HCT116 (cell line): ENCODE measurements at regions not wholly inside any gene's neighbourhood (a gene's known extent, or its start where the extent isn't known, plus 50 kb on each side); places are given as distances from the start of the nearest gene placed in this dataset.
"Not testable (repeated sequence)": the region's sequence is repeated elsewhere in the genome, so short reads cannot be mapped to it uniquely, and the experiment has no call there.

Source experiments
- ATAC-seq: fragments of 200-7000 bp; cut with Tn5 transposase; 2 replicates; pipeline ENCODE4 v1.9.1; 2020; ENCODE audit warnings: mild to moderate bottlenecking, moderate library complexity
- BruUV-seq: library from RNA; stranded (reverse); fragments of 400-500 nt; replicated peaks from 2 replicates; lab custom pipeline; 2021; lab: Mats Ljungman, UMichigan
- CTCF ChIA-PET: fragments of 300-600 bp; sonication (Branson Sonifier 250); formaldehyde crosslinking; loops from one replicate; lab custom pipeline; 2021; ENCODE audit warnings: antibody characterized with exemption; lab: Charles Lee
- POLR2A ChIA-PET: fragments of 300-600, 350-600 bp; sonication (Branson Sonifier 250); formaldehyde crosslinking; loops from one replicate; lab custom pipeline; 2021; ENCODE audit warnings: antibody characterized with exemption; lab: Charles Lee
- RAD21 ChIA-PET, 2 experiments: fragments of 300-600 bp; sonication (Branson Sonifier 250); formaldehyde crosslinking; loops; one replicate each; lab custom pipeline; 2023; ENCODE audit warnings: low total read pairs in 2 of 2; ENCODE audit not compliant: uncharacterized antibody in 2 of 2, unreplicated experiment in 2 of 2, low non-redundant PET in 1 of 2; lab: Charles Lee
- DNase-seq: peaks from one replicate; pipeline ENCODE4 v3.0.0-alpha.2; 2010; ENCODE audit warnings: low read depth, low spot score
- H2AFZ ChIP-seq: fragments of 200-600 bp; shearing (Covaris generic), sonication (generic); 2 replicates; pipeline ENCODE4 v1.6.1; 2017; ENCODE audit warnings: low read depth, mixed run types, mixed read lengths, antibody characterized with exemption, low read length; ENCODE audit not compliant: poor library complexity, severe bottlenecking
- H3K27ac ChIP-seq: 2 replicates; pipeline ENCODE4 v1.5.1; 2012; ENCODE audit warnings: low read depth, low read length
- H3K27me3 ChIP-seq: fragments of 200-600 bp; sonication (generic); 2 replicates; pipeline ENCODE4 v1.6.1; 2016; ENCODE audit warnings: mixed run types, low read length, mixed read lengths; ENCODE audit not compliant: insufficient read depth
- H3K36me3 ChIP-seq, 2 experiments: fragments of 200-500 bp in 1 of 2; fragments of 200-600 bp in 1 of 2; sonication (Bioruptor generic) in 1 of 2; sonication (generic) in 1 of 2; 2 replicates each; pipeline versions ENCODE4 v1.5.1 to v1.6.1; 2014 to 2016; ENCODE audit warnings: low read length in 2 of 2, inconsistent platforms in 1 of 2, mixed read lengths in 1 of 2, mixed run types in 1 of 2; ENCODE audit not compliant: insufficient read depth in 2 of 2, control insufficient read depth in 1 of 2
- H3K4me1 ChIP-seq, 2 experiments: fragments of 200-600 bp in 1 of 2; sonication (generic) in 1 of 2; 2 replicates each; pipeline versions ENCODE4 v1.5.1 to v1.6.1; 2012 to 2017; ENCODE audit warnings: low read length in 2 of 2, inconsistent platforms in 1 of 2, mild to moderate bottlenecking in 1 of 2, mixed read lengths in 1 of 2, mixed run types in 1 of 2, moderate library complexity in 1 of 2; ENCODE audit not compliant: insufficient read depth in 2 of 2, control insufficient read depth in 1 of 2
- H3K4me2 ChIP-seq: fragments of 200-600 bp; sonication (generic); 2 replicates; pipeline ENCODE4 v1.6.1; 2017; ENCODE audit warnings: mixed run types, low read length, mixed read lengths
- H3K4me3 ChIP-seq, 2 experiments: fragments of 200-600 bp in 1 of 2; sonication (generic) in 1 of 2; replicated peaks in 1 of 2; 2 replicates each; pipeline ENCODE4 v1.5.1; 2011 to 2016; ENCODE audit warnings: low read length in 2 of 2, control low read depth in 1 of 2, low read depth in 1 of 2, mild to moderate bottlenecking in 1 of 2, mixed read lengths in 1 of 2, mixed run types in 1 of 2
- H3K79me2 ChIP-seq: fragments of 200-600 bp; sonication (generic); 2 replicates; pipeline ENCODE4 v1.6.1; 2017; ENCODE audit warnings: mild to moderate bottlenecking, mixed run types, low read length, moderate library complexity, mixed read lengths; ENCODE audit not compliant: insufficient read depth
- H3K9ac ChIP-seq: fragments of 200-600 bp; sonication (generic); 2 replicates; pipeline ENCODE4 v1.6.1; 2016; ENCODE audit warnings: low read length, mixed read lengths
- H3K9me2 ChIP-seq: fragments of 200-600 bp; sonication (generic), shearing (Covaris generic); 2 replicates; pipeline ENCODE4 v1.6.1; 2017; ENCODE audit warnings: mixed run types, mild to moderate bottlenecking, moderate library complexity; ENCODE audit not compliant: insufficient read depth
- H3K9me3 ChIP-seq, 2 experiments: fragments of 200-500 bp in 1 of 2; fragments of 200-600 bp in 1 of 2; sonication (Bioruptor generic) in 1 of 2; sonication (generic) in 1 of 2; 2 replicates each; pipeline ENCODE4 v1.6.1; 2014 to 2017; ENCODE audit warnings: low read length in 2 of 2, mixed read lengths in 2 of 2, inconsistent platforms in 1 of 2, low read depth in 1 of 2, mild to moderate bottlenecking in 1 of 2, mixed run types in 1 of 2, moderate library complexity in 1 of 2; ENCODE audit not compliant: control insufficient read depth in 1 of 2, insufficient read depth in 1 of 2
- H4K20me1 ChIP-seq: fragments of 200-600 bp; sonication (generic), shearing (Covaris generic); 2 replicates; pipeline ENCODE4 v1.6.1; 2017; ENCODE audit warnings: mixed run types, mild to moderate bottlenecking, moderate library complexity; ENCODE audit not compliant: insufficient read depth
- CBX3 ChIP-seq: IDR thresholded peaks from 2 replicates; pipeline ENCODE4 v1.6.1; 2012; ENCODE audit warnings: low read depth
- ELF1 ChIP-seq: IDR thresholded peaks from 2 replicates; pipeline ENCODE4 v1.6.1; 2012; ENCODE audit warnings: low read depth, borderline replicate concordance
- EZH2 ChIP-seq: fragments of 200-600 bp; sonication (generic); IDR thresholded peaks from 2 replicates; pipeline ENCODE4 v1.6.1; 2017; ENCODE audit warnings: antibody characterized with exemption, mixed run types
- EZH2phosphoT487 ChIP-seq: fragments of 200-600 bp; IDR thresholded peaks from 2 replicates; pipeline ENCODE4 v1.6.1; 2018; ENCODE audit warnings: antibody characterized with exemption, borderline replicate concordance
- JUND ChIP-seq: IDR thresholded peaks from 2 replicates; pipeline ENCODE4 v1.6.1; 2012
- POLR2A ChIP-seq: IDR thresholded peaks from 2 replicates; pipeline ENCODE4 v1.7.0; 2011; ENCODE audit warnings: borderline replicate concordance; ENCODE audit not compliant: insufficient read depth, insufficient read length; ENCODE audit errors: extremely low read depth
- REST ChIP-seq: IDR thresholded peaks from 2 replicates; pipeline ENCODE4 v1.6.1; 2012; ENCODE audit warnings: low read depth
- SIN3A ChIP-seq: IDR thresholded peaks from 2 replicates; pipeline ENCODE4 v1.6.1; 2012; ENCODE audit warnings: low read depth
- SP1 ChIP-seq: IDR thresholded peaks from 2 replicates; pipeline ENCODE4 v1.6.1; 2012; ENCODE audit warnings: low read depth
- SRF ChIP-seq: IDR thresholded peaks from 2 replicates; pipeline ENCODE4 v1.6.1; 2012; ENCODE audit warnings: low read depth
- ZFX ChIP-seq: fragments of 450-650 bp; IDR thresholded peaks from 2 replicates; pipeline ENCODE4 v1.6.1; 2017
- ZNF274 ChIP-seq: fragments of 200-500 bp; sonication (Bioruptor generic); IDR thresholded peaks from 2 replicates; pipeline ENCODE4 v1.6.1; 2014; ENCODE audit warnings: mild to moderate bottlenecking, low read depth, low read length, inconsistent platforms
- intact Hi-C: fragments of 100-400 bp; cut with micrococcal nuclease; formaldehyde crosslinking; loops from 2 replicates; pipeline ENCODE4 v1.10.0; 2022
- TF ChIP-seq, protein P1 (sequence below): IDR thresholded peaks from 2 replicates; pipeline ENCODE4 v1.6.1; 2011; ENCODE audit warnings: mild to moderate bottlenecking, low read length, moderate library complexity; ENCODE audit not compliant: insufficient replicate concordance; ENCODE audit errors: extremely low read depth

DNA sequence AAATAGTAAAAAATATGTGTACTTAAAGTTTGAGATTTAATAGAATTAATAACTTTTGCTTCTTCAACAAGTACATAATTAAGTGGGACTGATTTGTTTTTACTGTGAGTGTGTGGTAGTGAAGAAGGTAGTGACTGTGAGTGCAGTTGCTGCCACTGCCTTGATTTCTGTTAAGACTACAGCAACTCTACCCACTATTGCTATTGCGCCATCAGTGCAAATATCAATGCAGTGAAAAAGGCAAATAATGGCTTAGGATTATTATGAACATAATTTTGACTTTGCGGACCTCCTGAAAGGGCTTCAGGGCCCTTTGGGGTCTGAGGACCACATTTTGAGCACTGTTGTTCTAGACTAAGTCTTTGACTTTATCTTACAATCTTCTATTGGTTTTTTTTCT, 112.0 kb upstream of the PITX1 start:
- BruUV-seq: no TSS peak
- ATAC-seq: no peak
- POLR2A ChIA-PET: no interaction called here

GRCh38 chr5:135143682-135144081, 109.7 kb upstream of the PITX1 start:
- CTCF ChIA-PET, H3K27ac ChIP-seq, H3K9me3 ChIP-seq, H3K9me2 ChIP-seq, H3K79me2 ChIP-seq, H2AFZ ChIP-seq, H3K4me3 ChIP-seq, H3K9ac ChIP-seq, BruUV-seq, H3K4me2 ChIP-seq, H4K20me1 ChIP-seq, POLR2A ChIA-PET, H3K27me3 ChIP-seq, H3K36me3 ChIP-seq, ATAC-seq, RAD21 ChIA-PET, intact Hi-C loops, DNase-seq: not testable (repeated sequence)
- peaks cover 33 to 41% of the 10 kb centered on the region in 2 experiments for H3K4me1 ChIP-seq

More for the DNA sequence above, 112.0 kb upstream of the PITX1 start:
- ChIA-PET RAD21 (no interaction called here), CTCF (no interaction called here)
- H3K27ac ChIP-seq: no peak overlapping the region
- intact Hi-C loops: no loop called here
- no peak overlapping the region for H3K9ac ChIP-seq
- TF ChIP-seq SRF (no peak), ZFX (no peak), SP1 (no peak), REST (no peak), ELF1 (no peak), CBX3 (no peak), SIN3A (no peak), POLR2A (no peak), EZH2phosphoT487 (no peak), JUND (no peak), ZNF274 (no peak), EZH2 (no peak)
- TF ChIP-seq, protein P1, sequence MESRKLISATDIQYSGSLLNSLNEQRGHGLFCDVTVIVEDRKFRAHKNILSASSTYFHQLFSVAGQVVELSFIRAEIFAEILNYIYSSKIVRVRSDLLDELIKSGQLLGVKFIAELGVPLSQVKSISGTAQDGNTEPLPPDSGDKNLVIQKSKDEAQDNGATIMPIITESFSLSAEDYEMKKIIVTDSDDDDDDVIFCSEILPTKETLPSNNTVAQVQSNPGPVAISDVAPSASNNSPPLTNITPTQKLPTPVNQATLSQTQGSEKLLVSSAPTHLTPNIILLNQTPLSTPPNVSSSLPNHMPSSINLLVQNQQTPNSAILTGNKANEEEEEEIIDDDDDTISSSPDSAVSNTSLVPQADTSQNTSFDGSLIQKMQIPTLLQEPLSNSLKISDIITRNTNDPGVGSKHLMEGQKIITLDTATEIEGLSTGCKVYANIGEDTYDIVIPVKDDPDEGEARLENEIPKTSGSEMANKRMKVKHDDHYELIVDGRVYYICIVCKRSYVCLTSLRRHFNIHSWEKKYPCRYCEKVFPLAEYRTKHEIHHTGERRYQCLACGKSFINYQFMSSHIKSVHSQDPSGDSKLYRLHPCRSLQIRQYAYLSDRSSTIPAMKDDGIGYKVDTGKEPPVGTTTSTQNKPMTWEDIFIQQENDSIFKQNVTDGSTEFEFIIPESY: no peak
- no peak overlapping the region for H3K4me3 ChIP-seq
- DNase-seq: no peak
- no peak overlapping the region for H3K4me2 ChIP-seq
- no peaks in the 10 kb centered on the region for H3K79me2 ChIP-seq
- no peaks in the 10 kb centered on the region for H3K36me3 ChIP-seq
- H3K9me2 ChIP-seq: no peaks in the 10 kb centered on the region
- no peak overlapping the region for H2AFZ ChIP-seq
- no peaks in the 10 kb centered on the region for H4K20me1 ChIP-seq
- peaks cover 15 to 18% of the 10 kb centered on the region in 2 experiments for H3K4me1 ChIP-seq
- no peaks in the 10 kb centered on the region for H3K27me3 ChIP-seq
- no peaks in the 10 kb centered on the region for H3K9me3 ChIP-seq
